Upper lobe of left lung (tissue), 6 donors: ENCODE measurements at regions not wholly inside any gene's neighbourhood (a gene's known extent, or its start where the extent isn't known, plus 50 kb on each side); places are given as distances from the start of the nearest gene placed in this dataset.

Source experiments
- ATAC-seq, 2 donors: fragments of 200-7000 bp; cut with Tn5 transposase; one replicate each; pipeline ENCODE4 v1.9.1; 2022; ENCODE audit warnings: mild to moderate bottlenecking in 2 of 2, moderate library complexity in 2 of 2; ENCODE audit not compliant: low FRiP score in 2 of 2
- DNase-seq, 2 donors: peaks; one replicate each; pipeline ENCODE4 v3.0.0-alpha.2; 2019 to 2020
- H3K27ac ChIP-seq, 4 donors: fragments of 200-600 bp; sonication (generic); one replicate each; pipeline ENCODE4 v1.5.1; 2016 to 2019
- H3K27me3 ChIP-seq, 4 donors: fragments of 200-600 bp; sonication (generic); one replicate each; pipeline ENCODE4 v1.5.1; 2017 to 2019
- H3K36me3 ChIP-seq, 4 donors: fragments of 200-600 bp; sonication (generic); one replicate each; pipeline ENCODE4 v1.5.1; 2016 to 2019
- H3K4me1 ChIP-seq, 4 donors: fragments of 200-600 bp; sonication (generic); one replicate each; pipeline ENCODE4 v1.5.1; 2018 to 2019
- H3K4me3 ChIP-seq, 4 donors: fragments of 200-600 bp; sonication (generic); one replicate each; pipeline ENCODE4 v1.5.1; 2017 to 2019; ENCODE audit warnings: mild to moderate bottlenecking in 2 of 4, moderate library complexity in 1 of 4
- H3K9me3 ChIP-seq, 4 donors: fragments of 200-600 bp; sonication (generic); one replicate each; pipeline ENCODE4 v1.5.1; 2018 to 2019
- EP300 ChIP-seq, 4 donors: sonication (generic); formaldehyde crosslinking; IDR thresholded peaks; one replicate each; pipeline ENCODE4 v1.5.1; 2017; ENCODE audit warnings: antibody characterized with exemption in 4 of 4, control low read depth in 2 of 4
- POLR2A ChIP-seq, 4 donors: fragments of 450-650 bp; IDR thresholded peaks; one replicate each; pipeline ENCODE4 v1.5.1; 2016 to 2017; ENCODE audit warnings: antibody characterized with exemption in 4 of 4, mild to moderate bottlenecking in 2 of 4
- POLR2AphosphoS5 ChIP-seq, 2 donors: sonication (generic); formaldehyde crosslinking; IDR thresholded peaks; one replicate each; pipeline ENCODE4 v1.5.1; 2017; ENCODE audit warnings: antibody characterized with exemption in 2 of 2
- WGBS, 2 donors: methylation state at CpG; one replicate each; pipeline ENCODE4 v1.1.5; 2017 to 2018; 5-methylcytosine and 5-hydroxymethylcytosine counted together
- TF ChIP-seq, protein P1 (sequence below), 6 experiments: fragments of 450-650 bp in 4 of 6; fragments of 200-600 bp in 2 of 6; sonication (generic) in 2 of 6; IDR thresholded peaks; one replicate each; pipeline ENCODE4 v1.5.1; 2016 to 2019; ENCODE audit warnings: antibody characterized with exemption in 6 of 6
- donor health status: DM: no; HTN: no; CAD: no; lungs with moderate emphysema.
- donor health status: DM: no; HTN: yes; CAD: no; lungs with severe emphysema.

DNA sequence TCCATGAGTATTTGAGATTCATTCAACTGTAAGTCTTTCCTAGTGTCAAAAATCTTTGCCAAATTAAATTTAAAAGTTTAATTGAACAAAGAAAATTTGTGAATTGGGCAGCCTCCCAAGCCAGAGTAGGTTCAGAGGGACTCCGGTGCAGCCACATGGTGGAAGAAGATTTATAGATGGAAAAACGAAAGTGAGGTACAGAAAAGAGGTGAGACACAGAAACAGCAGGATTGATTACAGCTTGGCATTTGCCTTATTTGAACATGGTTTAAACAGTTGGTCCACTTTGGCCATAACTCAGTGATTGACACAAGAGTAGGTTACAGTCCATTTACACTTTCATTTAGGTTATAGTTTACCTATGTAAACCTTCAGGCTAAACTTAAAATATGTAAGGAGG lies 465.8 kb downstream of the ARL4A start:
- 56 to 78% methylated on average over 2 of the region's 2 CpGs for WGBS, 2 donors
- no peaks in the 10 kb centered on the region for H3K9me3 ChIP-seq

GRCh38 chr7:13153742-13154141 lies 466.3 kb downstream of the ARL4A start:
- no peaks in the 10 kb centered on the region for H3K9me3 ChIP-seq
- no peak for TF ChIP-seq EP300 (IDR thresholded peaks at IDR 0.05)
- TF ChIP-seq, protein P1, sequence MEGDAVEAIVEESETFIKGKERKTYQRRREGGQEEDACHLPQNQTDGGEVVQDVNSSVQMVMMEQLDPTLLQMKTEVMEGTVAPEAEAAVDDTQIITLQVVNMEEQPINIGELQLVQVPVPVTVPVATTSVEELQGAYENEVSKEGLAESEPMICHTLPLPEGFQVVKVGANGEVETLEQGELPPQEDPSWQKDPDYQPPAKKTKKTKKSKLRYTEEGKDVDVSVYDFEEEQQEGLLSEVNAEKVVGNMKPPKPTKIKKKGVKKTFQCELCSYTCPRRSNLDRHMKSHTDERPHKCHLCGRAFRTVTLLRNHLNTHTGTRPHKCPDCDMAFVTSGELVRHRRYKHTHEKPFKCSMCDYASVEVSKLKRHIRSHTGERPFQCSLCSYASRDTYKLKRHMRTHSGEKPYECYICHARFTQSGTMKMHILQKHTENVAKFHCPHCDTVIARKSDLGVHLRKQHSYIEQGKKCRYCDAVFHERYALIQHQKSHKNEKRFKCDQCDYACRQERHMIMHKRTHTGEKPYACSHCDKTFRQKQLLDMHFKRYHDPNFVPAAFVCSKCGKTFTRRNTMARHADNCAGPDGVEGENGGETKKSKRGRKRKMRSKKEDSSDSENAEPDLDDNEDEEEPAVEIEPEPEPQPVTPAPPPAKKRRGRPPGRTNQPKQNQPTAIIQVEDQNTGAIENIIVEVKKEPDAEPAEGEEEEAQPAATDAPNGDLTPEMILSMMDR (IDR thresholded peaks at IDR 0.05) = no peak
- no peak for TF ChIP-seq POLR2A (IDR thresholded peaks at IDR 0.05)
- TF ChIP-seq POLR2AphosphoS5 (IDR thresholded peaks at IDR 0.05) = no peak
- H3K36me3 ChIP-seq = no peaks in the 10 kb centered on the region
- H3K4me1 ChIP-seq = no peaks in the 10 kb centered on the region
- H3K27ac ChIP-seq = no peak overlapping the region
- H3K4me3 ChIP-seq = no peak overlapping the region
- no peaks in the 10 kb centered on the region for H3K27me3 ChIP-seq
- DNase-seq = no peak
- no peak for ATAC-seq

More for the DNA sequence above, 465.8 kb downstream of the ARL4A start:
- no peak overlapping the region for H3K27ac ChIP-seq
- no peaks in the 10 kb centered on the region for H3K36me3 ChIP-seq
- no peaks in the 10 kb centered on the region for H3K27me3 ChIP-seq
- ATAC-seq (no peak), DNase-seq (no peak)
- TF ChIP-seq EP300 (IDR thresholded peaks at IDR 0.05) (no peak), POLR2A (IDR thresholded peaks at IDR 0.05) (no peak), POLR2AphosphoS5 (IDR thresholded peaks at IDR 0.05) (no peak)
- TF ChIP-seq, protein P1 (IDR thresholded peaks at IDR 0.05) = no peak
- H3K4me1 ChIP-seq = no peaks in the 10 kb centered on the region
- no peak overlapping the region for H3K4me3 ChIP-seq

DNA sequence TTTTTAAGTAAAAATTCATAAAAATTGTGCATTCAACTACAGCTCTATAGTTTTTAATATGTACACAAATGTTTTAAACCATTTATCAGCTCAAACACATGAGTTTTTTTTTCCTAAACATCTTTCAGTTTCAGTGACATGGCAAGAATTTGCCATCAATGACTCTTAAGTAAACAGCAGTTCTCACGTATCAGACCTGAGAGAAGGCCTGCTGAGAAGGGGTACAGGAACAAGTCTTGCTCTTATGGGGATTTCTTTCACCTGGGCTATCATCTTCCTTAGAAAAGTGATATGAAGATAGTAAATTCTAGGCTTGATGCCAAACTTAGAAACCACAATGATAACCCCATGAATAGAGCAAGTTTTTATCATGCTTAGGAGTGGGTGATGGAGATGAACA lies 467.8 kb downstream of the ARL4A start:
- Histone ChIP-seq H3K27ac (no peak overlapping the region), H3K27me3 (no peaks in the 10 kb centered on the region), H3K36me3 (no peaks in the 10 kb centered on the region), H3K4me3 (no peak overlapping the region), H3K9me3 (no peaks in the 10 kb centered on the region), H3K4me1 (no peaks in the 10 kb centered on the region)
- DNase-seq (no peak), ATAC-seq (no peak)
- 19 to 38% methylated on average over 1 of the region's 1 CpG for WGBS, 2 donors
- TF ChIP-seq EP300 (IDR thresholded peaks at IDR 0.05) (no peak), POLR2AphosphoS5 (IDR thresholded peaks at IDR 0.05) (no peak), POLR2A (IDR thresholded peaks at IDR 0.05) (no peak)
- TF ChIP-seq, protein P1 (IDR thresholded peaks at IDR 0.05) = no peak

DNA sequence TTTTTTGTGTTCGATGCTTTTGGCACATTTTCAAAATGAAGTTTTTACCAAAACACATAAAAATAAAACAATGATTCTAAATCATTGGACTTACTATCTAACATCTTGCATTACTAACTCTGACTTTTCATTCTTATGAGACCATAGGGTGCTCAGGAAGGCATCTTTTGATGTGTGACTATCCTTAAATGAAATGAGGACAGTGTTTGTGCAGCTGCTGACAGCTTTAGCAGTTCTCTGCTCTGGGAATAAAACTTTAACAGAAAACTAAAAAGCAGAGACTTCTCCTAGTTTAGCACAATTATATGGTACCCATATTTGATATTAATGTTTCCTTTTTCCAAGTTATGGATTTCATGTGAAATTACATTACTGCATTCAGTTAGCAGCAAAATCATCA lies 471.6 kb downstream of the ARL4A start:
- Histone ChIP-seq H3K9me3 (no peaks in the 10 kb centered on the region), H3K4me1 (no peaks in the 10 kb centered on the region), H3K27me3 (no peaks in the 10 kb centered on the region), H3K36me3 (no peaks in the 10 kb centered on the region), H3K4me3 (no peak overlapping the region), H3K27ac (no peak overlapping the region)
- WGBS, 2 donors = 57 to 80% methylated on average over 1 of the region's 1 CpG
- TF ChIP-seq POLR2A (IDR thresholded peaks at IDR 0.05) = no peak
- TF ChIP-seq, protein P1 (IDR thresholded peaks at IDR 0.05) = no peak
- no peak for TF ChIP-seq EP300 (IDR thresholded peaks at IDR 0.05)
- no peak for TF ChIP-seq POLR2AphosphoS5 (IDR thresholded peaks at IDR 0.05)
- DNase-seq = no peak
- no peak for ATAC-seq

DNA sequence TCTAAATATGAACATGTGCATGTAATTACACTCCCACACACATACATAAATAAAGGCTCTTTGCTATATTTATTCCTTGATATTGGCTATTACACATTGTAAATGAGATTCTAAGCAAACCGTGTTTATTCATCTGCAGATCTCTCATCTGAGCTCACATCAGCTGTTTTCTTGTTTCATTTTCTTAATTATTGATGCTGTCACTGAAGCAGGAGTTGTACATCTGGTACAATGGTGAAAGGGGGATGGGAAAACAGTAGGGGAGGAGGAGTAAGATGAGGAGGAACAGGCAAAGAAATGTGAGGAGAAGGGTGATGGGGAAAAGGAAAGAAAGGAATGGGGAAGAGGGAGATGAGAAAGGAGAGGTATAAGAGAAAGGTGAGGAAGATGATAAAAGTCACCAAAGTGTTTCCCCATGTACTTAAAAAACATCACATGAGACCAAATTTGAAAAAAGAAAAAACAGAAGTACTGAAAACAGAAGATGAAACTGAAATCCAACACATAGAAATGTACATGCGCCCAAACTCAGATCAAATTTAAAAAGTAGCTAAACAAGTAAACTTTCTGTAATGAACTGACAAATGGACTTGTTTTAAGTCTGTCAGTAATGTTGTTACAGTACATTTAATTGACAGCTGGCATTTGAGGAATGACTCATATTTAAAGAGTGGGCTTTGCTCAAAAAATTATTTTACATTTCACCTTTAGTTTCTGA lies 472.2 kb downstream of the ARL4A start:
- WGBS, 2 donors = 75 to 84% methylated on average over 2 of the region's 2 CpGs
- no peak for ATAC-seq
- TF ChIP-seq POLR2A (IDR thresholded peaks at IDR 0.05) (no peak), POLR2AphosphoS5 (IDR thresholded peaks at IDR 0.05) (no peak)
- Histone ChIP-seq H3K27ac (no peak overlapping the region), H3K4me1 (no peaks in the 10 kb centered on the region), H3K4me3 (no peak overlapping the region), H3K36me3 (no peaks in the 10 kb centered on the region), H3K27me3 (no peaks in the 10 kb centered on the region), H3K9me3 (no peaks in the 10 kb centered on the region)
- no peak for DNase-seq
